Stimulated activated CD8-positive, alpha-beta memory T cell treated with anti-CD3 and anti-CD28 coated beads, Interleukin-12 subunit alpha, Interleukin-12 subunit beta, amount 100 ng/mL, for 1 hour (primary cell): ENCODE measurements at regions not wholly inside any gene's neighbourhood (a gene's known extent, or its start where the extent isn't known, plus 50 kb on each side); places are given as distances from the start of the nearest gene placed in this dataset.
A peak's percentile ranks its signal among the peaks of the same experiment; 100 is the strongest.

Experiments
- DNase-seq: peaks from one replicate; pipeline ENCODE4 v3.0.0-alpha.2; 2020; ENCODE audit warnings: low read depth

- no peak for DNase-seq
These were observed 133.1 kb upstream of the RIPOR2 start for GRCh38 chr6:25068866-25069265.

- DNase-seq, result peak; percentile 69
These were observed 135.0 kb upstream of the RIPOR2 start for GRCh38 chr6:25070547-25071366.

GRCh38 chr6:25078141-25078540 lies 142.4 kb upstream of the RIPOR2 start:
- no peak for DNase-seq

GRCh38 chr6:25083784-25084507 lies 148.2 kb upstream of the RIPOR2 start:
- no peak for DNase-seq

GRCh38 chr6:25084508-25084833 lies 148.7 kb upstream of the RIPOR2 start:
- no peak for DNase-seq

GRCh38 chr6:25085756-25086155 lies 150.0 kb upstream of the RIPOR2 start:
- no peak for DNase-seq

- no peak for DNase-seq
These were observed 150.8 kb upstream of the RIPOR2 start for GRCh38 chr6:25086500-25087091.

GRCh38 chr6:25088513-25088912 lies 152.8 kb upstream of the RIPOR2 start:
- no peak for DNase-seq

- no peak for DNase-seq
These were observed 153.7 kb upstream of the RIPOR2 start for GRCh38 chr6:25089442-25089841.

- no peak for DNase-seq
These were observed 159.0 kb upstream of the RIPOR2 start for GRCh38 chr6:25094726-25095125.

- no peak for DNase-seq
These were observed 164.5 kb upstream of the RIPOR2 start for GRCh38 chr6:25100288-25100687.

- no peak for DNase-seq
These were observed 167.8 kb upstream of the RIPOR2 start for GRCh38 chr6:25103603-25104002.

- DNase-seq, result no peak
These were observed 169.5 kb upstream of the RIPOR2 start for GRCh38 chr6:25105070-25105925.

GRCh38 chr6:25107218-25107617 lies 171.5 kb upstream of the RIPOR2 start:
- no peak for DNase-seq

- no peak for DNase-seq
These were observed 167.4 kb upstream of the CARMIL1 start for GRCh38 chr6:25111782-25112181.

GRCh38 chr6:25112322-25112773 lies 166.8 kb upstream of the CARMIL1 start:
- DNase-seq, result no peak

- no peak for DNase-seq
These were observed 165.7 kb upstream of the CARMIL1 start for GRCh38 chr6:25113436-25113835.

- no peak for DNase-seq
These were observed 161.1 kb upstream of the CARMIL1 start for GRCh38 chr6:25118038-25118437.

- no peak for DNase-seq
These were observed 158.0 kb upstream of the CARMIL1 start for GRCh38 chr6:25121186-25121585.

- no peak for DNase-seq
These were observed 157.2 kb upstream of the CARMIL1 start for GRCh38 chr6:25122001-25122400.

- no peak for DNase-seq
These were observed 156.4 kb upstream of the CARMIL1 start for GRCh38 chr6:25122622-25123237.

- DNase-seq, result no peak
These were observed 154.9 kb upstream of the CARMIL1 start for GRCh38 chr6:25124216-25124715.
